GM12878 (cell line): ENCODE measurements at regions not wholly inside any gene's neighbourhood (a gene's known extent, or its start where the extent isn't known, plus 50 kb on each side); places are given as distances from the start of the nearest gene placed in this dataset.

Experiments used
- ATAC-seq: fragments of 200-7000 bp; cut with Tn5 transposase; 3 replicates; pipeline ENCODE4 v1.9.1; 2020; ENCODE audit warnings: mild to moderate bottlenecking, moderate library complexity
- BruUV-seq: library from RNA; stranded (reverse); fragments of 400-500 nt; replicated peaks from 2 replicates; lab custom pipeline; 2021; lab: Mats Ljungman, UMichigan
- CTCF ChIA-PET: fragments of 300-600 bp; sonication (Branson Sonifier 250); formaldehyde crosslinking; extraction: SDS; loops from one replicate; lab custom pipeline; 2021; ENCODE audit warnings: inconsistent platforms; lab: Yijun Ruan, JAX
- POLR2A ChIA-PET: fragments of 350-600 bp; formaldehyde crosslinking; extraction: SDS; loops from one replicate; lab custom pipeline; 2021; ENCODE audit warnings: inconsistent platforms; lab: Charles Lee
- RAD21 ChIA-PET: fragments of 300-600 bp; sonication (Branson Sonifier 250); formaldehyde crosslinking; loops from one replicate; lab custom pipeline; 2023; ENCODE audit warnings: antibody characterized with exemption; ENCODE audit not compliant: unreplicated experiment; lab: Charles Lee
- SMC1A ChIA-PET: fragments of 300-600 bp; sonication (Branson Sonifier 250); formaldehyde crosslinking; loops from one replicate; lab custom pipeline; 2023; ENCODE audit not compliant: unreplicated experiment, uncharacterized antibody; lab: Charles Lee
- DNase-seq: peaks from one replicate; pipeline ENCODE4 v3.0.0-alpha.2; 2011; ENCODE audit warnings: low read depth, low spot score
- FAIRE-seq: peaks from 3 replicates; lab custom pipeline; 2011; peaks lifted over from hg19 to GRCh38; lab: Jason Lieb, UNC
- H2AFZ ChIP-seq: 2 replicates; pipeline ENCODE4 v1.6.0; 2011; ENCODE audit warnings: low read depth, low read length, control low read depth; ENCODE audit not compliant: control insufficient read depth
- H3K27ac ChIP-seq: 2 replicates; pipeline ENCODE4 v1.5.1; 2011; ENCODE audit warnings: control low read depth; ENCODE audit not compliant: control insufficient read depth, insufficient read depth
- H3K27me3 ChIP-seq, 2 experiments: replicated peaks in 1 of 2; 2 replicates each; pipeline versions ENCODE4 v1.6.0 to v1.6.1; 2011; ENCODE audit warnings: low read length in 1 of 2; ENCODE audit not compliant: control insufficient read depth in 2 of 2, insufficient read depth in 2 of 2
- H3K36me3 ChIP-seq, 2 experiments: 2 replicates each; pipeline ENCODE4 v1.5.1; 2011; ENCODE audit warnings: low read length in 1 of 2; ENCODE audit not compliant: control insufficient read depth in 2 of 2, insufficient read depth in 2 of 2
- H3K4me1 ChIP-seq: 2 replicates; pipeline ENCODE4 v1.6.1; 2011; ENCODE audit warnings: mild to moderate bottlenecking, low read length, moderate library complexity, mixed read lengths; ENCODE audit not compliant: control insufficient read depth, insufficient read depth
- H3K4me2 ChIP-seq: 2 replicates; pipeline ENCODE4 v1.6.0; 2011; ENCODE audit warnings: control low read depth; ENCODE audit not compliant: control insufficient read depth, insufficient read depth
- H3K4me3 ChIP-seq: fragments of 200-600 bp; sonication (generic); 2 replicates; pipeline ENCODE4 v1.5.1; 2016
- H3K79me2 ChIP-seq: 2 replicates; pipeline ENCODE4 v1.6.0; 2011; ENCODE audit warnings: low read length; ENCODE audit not compliant: control insufficient read depth, insufficient read depth
- H3K9ac ChIP-seq: 2 replicates; pipeline ENCODE4 v1.8.0; 2011; ENCODE audit warnings: low read length, control low read depth, mixed read lengths; ENCODE audit not compliant: control insufficient read depth, insufficient read depth
- H3K9me3 ChIP-seq: replicated peaks from 3 replicates; pipeline ENCODE4 v1.5.1; 2011; ENCODE audit warnings: mild to moderate bottlenecking, low read length; ENCODE audit not compliant: control insufficient read depth, insufficient read depth
- H4K20me1 ChIP-seq: 2 replicates; pipeline ENCODE4 v1.6.0; 2011; ENCODE audit not compliant: control insufficient read depth, insufficient read depth
- CBX3 ChIP-seq: fragments of 200-600 bp; sonication (generic); IDR thresholded peaks from 2 replicates; pipeline ENCODE4 v1.6.1; 2016; ENCODE audit warnings: low read depth, borderline replicate concordance
- CHD2 ChIP-seq: IDR thresholded peaks from 2 replicates; pipeline ENCODE4 v1.6.1; 2011; ENCODE audit warnings: low read depth, low read length, improper control_type of control experiment, borderline replicate concordance
- ESRRA ChIP-seq: IDR thresholded peaks from 2 replicates; pipeline ENCODE4 v1.6.1; 2012; ENCODE audit warnings: mild to moderate bottlenecking, low read length, improper control_type of control experiment
- MTA2 ChIP-seq: fragments of 450-650 bp; IDR thresholded peaks from 2 replicates; pipeline ENCODE4 v1.6.1; 2016; ENCODE audit warnings: low read depth, mild to moderate bottlenecking, moderate library complexity
- POLR2A ChIP-seq: IDR thresholded peaks from 2 replicates; pipeline ENCODE4 v1.6.1; 2011; ENCODE audit warnings: low read depth, mild to moderate bottlenecking, low read length
- RBBP5 ChIP-seq: fragments of 200-600 bp; sonication (generic); conservative IDR thresholded peaks from 2 replicates; pipeline ENCODE4 v1.6.1; 2016
- TBL1XR1 ChIP-seq: IDR thresholded peaks from 2 replicates; pipeline ENCODE4 v1.6.1; 2012; ENCODE audit warnings: low read depth, low read length, improper control_type of control experiment
- YY1 ChIP-seq: IDR thresholded peaks from 2 replicates; pipeline ENCODE4 v1.6.1; 2011; ENCODE audit warnings: low read depth, mild to moderate bottlenecking, low read length
- WGBS: methylation state at CpG from one replicate; pipeline ENCODE4 v1.1.6; 2016; ENCODE audit warnings: low lambda C conversion rate; ENCODE audit not compliant: insufficient replicate concordance, insufficient coverage; ENCODE audit errors: missing lambda C conversion rate; 5-methylcytosine and 5-hydroxymethylcytosine counted together
- in situ Hi-C: fragments of 300-500 bp; cut with MboI; formaldehyde crosslinking; loops from 9 replicates; pipeline ENCODE4 v1.14.3; 2018; ENCODE audit warnings: mixed read lengths
- intact Hi-C: fragments of 100-400 bp; cut with micrococcal nuclease; formaldehyde crosslinking; loops from one replicate; pipeline ENCODE4 v1.14.2; 2022; ENCODE audit not compliant: unreplicated experiment
- TF ChIP-seq, protein P1 (sequence below): IDR thresholded peaks from 2 replicates; pipeline ENCODE4 v1.6.1; 2012; ENCODE audit warnings: mild to moderate bottlenecking, low read depth, low read length
- TF ChIP-seq, protein P2 (sequence below): fragments of 450-650 bp; formaldehyde crosslinking; IDR thresholded peaks from 2 replicates; pipeline ENCODE4 v1.4.0; 2020; ENCODE audit warnings: mild to moderate bottlenecking, moderate library complexity

DNA sequence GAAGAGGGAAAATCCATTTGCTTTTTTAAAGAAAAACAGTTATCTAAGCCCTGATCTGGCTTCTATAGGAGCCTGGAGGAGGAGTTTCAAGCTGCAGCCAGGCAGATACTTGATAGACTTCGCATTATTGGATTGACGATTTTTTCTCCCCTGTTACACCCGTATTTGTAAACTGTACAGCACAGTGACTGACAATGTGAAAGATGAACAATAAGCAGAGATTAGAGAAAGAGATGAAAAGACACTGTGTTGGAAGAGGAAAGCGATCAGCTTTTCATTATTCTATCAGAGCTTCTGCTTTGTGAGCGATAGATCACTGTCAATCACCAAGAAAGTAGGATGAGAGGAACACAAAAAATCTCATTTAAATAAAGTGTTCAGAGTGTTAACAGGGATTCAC lies 639.2 kb downstream of the TLL1 start:
- Histone ChIP-seq H3K27ac (no peak overlapping the region), H3K4me1 (no peaks in the 10 kb centered on the region), H3K27me3 (no peaks in the 10 kb centered on the region), H3K36me3 (no peaks in the 10 kb centered on the region), H3K79me2 (no peaks in the 10 kb centered on the region), H3K4me2 (no peak overlapping the region), H3K9ac (no peak overlapping the region), H3K9me3 (no peaks in the 10 kb centered on the region), H2AFZ (no peak overlapping the region), H4K20me1 (no peaks in the 10 kb centered on the region), H3K4me3 (no peak overlapping the region)
- no peak for ATAC-seq
- in situ Hi-C loops (no loop called here), intact Hi-C loops (no loop called here)
- TF ChIP-seq POLR2A (no peak), RBBP5 (no peak), CBX3 (no peak), YY1 (no peak), TBL1XR1 (no peak), ESRRA (no peak), CHD2 (no peak), MTA2 (no peak)
- TF ChIP-seq, protein P1, sequence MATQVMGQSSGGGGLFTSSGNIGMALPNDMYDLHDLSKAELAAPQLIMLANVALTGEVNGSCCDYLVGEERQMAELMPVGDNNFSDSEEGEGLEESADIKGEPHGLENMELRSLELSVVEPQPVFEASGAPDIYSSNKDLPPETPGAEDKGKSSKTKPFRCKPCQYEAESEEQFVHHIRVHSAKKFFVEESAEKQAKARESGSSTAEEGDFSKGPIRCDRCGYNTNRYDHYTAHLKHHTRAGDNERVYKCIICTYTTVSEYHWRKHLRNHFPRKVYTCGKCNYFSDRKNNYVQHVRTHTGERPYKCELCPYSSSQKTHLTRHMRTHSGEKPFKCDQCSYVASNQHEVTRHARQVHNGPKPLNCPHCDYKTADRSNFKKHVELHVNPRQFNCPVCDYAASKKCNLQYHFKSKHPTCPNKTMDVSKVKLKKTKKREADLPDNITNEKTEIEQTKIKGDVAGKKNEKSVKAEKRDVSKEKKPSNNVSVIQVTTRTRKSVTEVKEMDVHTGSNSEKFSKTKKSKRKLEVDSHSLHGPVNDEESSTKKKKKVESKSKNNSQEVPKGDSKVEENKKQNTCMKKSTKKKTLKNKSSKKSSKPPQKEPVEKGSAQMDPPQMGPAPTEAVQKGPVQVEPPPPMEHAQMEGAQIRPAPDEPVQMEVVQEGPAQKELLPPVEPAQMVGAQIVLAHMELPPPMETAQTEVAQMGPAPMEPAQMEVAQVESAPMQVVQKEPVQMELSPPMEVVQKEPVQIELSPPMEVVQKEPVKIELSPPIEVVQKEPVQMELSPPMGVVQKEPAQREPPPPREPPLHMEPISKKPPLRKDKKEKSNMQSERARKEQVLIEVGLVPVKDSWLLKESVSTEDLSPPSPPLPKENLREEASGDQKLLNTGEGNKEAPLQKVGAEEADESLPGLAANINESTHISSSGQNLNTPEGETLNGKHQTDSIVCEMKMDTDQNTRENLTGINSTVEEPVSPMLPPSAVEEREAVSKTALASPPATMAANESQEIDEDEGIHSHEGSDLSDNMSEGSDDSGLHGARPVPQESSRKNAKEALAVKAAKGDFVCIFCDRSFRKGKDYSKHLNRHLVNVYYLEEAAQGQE: no peak
- TF ChIP-seq, protein P2, sequence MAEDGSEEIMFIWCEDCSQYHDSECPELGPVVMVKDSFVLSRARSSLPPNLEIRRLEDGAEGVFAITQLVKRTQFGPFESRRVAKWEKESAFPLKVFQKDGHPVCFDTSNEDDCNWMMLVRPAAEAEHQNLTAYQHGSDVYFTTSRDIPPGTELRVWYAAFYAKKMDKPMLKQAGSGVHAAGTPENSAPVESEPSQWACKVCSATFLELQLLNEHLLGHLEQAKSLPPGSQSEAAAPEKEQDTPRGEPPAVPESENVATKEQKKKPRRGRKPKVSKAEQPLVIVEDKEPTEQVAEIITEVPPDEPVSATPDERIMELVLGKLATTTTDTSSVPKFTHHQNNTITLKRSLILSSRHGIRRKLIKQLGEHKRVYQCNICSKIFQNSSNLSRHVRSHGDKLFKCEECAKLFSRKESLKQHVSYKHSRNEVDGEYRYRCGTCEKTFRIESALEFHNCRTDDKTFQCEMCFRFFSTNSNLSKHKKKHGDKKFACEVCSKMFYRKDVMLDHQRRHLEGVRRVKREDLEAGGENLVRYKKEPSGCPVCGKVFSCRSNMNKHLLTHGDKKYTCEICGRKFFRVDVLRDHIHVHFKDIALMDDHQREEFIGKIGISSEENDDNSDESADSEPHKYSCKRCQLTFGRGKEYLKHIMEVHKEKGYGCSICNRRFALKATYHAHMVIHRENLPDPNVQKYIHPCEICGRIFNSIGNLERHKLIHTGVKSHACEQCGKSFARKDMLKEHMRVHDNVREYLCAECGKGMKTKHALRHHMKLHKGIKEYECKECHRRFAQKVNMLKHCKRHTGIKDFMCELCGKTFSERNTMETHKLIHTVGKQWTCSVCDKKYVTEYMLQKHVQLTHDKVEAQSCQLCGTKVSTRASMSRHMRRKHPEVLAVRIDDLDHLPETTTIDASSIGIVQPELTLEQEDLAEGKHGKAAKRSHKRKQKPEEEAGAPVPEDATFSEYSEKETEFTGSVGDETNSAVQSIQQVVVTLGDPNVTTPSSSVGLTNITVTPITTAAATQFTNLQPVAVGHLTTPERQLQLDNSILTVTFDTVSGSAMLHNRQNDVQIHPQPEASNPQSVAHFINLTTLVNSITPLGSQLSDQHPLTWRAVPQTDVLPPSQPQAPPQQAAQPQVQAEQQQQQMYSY (CRISPR knock-in tag): no peak
- DNase-seq: no peak
- ChIA-PET SMC1A (interaction anchor here (1.4 kb wide), 1 partner anchor 17 kb away, joined by 3 read pairs; no protein-coding TSS in a partner anchor), POLR2A (no interaction called here), RAD21 (no interaction called here), CTCF (interaction anchor here (1.0 to 1.2 kb wide), 2 partner anchors 12 to 20 kb away, joined by 3 read pairs; no protein-coding TSS in a partner anchor)
- no TSS peak for BruUV-seq
- FAIRE-seq: no peak
- 38% methylated on average over 5 of the region's 5 CpGs for WGBS
